Transverse colon (tissue), 4 donors: ENCODE measurements at regions not wholly inside any gene's neighbourhood (a gene's known extent, or its start where the extent isn't known, plus 50 kb on each side); places are given as distances from the start of the nearest gene placed in this dataset.

Experiments
- DNase-seq: peaks from one replicate; pipeline ENCODE4 v3.0.0-alpha.2; 2019
- H3K27ac ChIP-seq, 4 donors: fragments of 200-600 bp; sonication (generic); 2 replicates each; pipeline ENCODE4 v1.5.1; 2016 to 2018; ENCODE audit warnings: inconsistent platforms in 4 of 4
- H3K27me3 ChIP-seq: fragments of 200-600 bp; sonication (generic); 2 replicates; pipeline ENCODE4 v1.5.1; 2017; ENCODE audit warnings: inconsistent platforms
- H3K36me3 ChIP-seq, 4 donors: fragments of 200-600 bp; sonication (generic); 2 replicates each; pipeline ENCODE4 v1.5.1; 2017 to 2019; ENCODE audit warnings: inconsistent platforms in 4 of 4
- H3K4me1 ChIP-seq, 4 donors: fragments of 200-600 bp; sonication (generic); 2 replicates each; pipeline ENCODE4 v1.5.1; 2017 to 2020; ENCODE audit warnings: inconsistent platforms in 4 of 4
- H3K4me3 ChIP-seq, 4 donors: fragments of 200-600 bp; sonication (generic); 1 replicate in 1 of 4; 2 replicates in 3 of 4; pipeline versions ENCODE4 v1.5.1 to v1.6.1; 2017 to 2019; ENCODE audit warnings: inconsistent platforms in 4 of 4
- H3K9me3 ChIP-seq, 2 donors: fragments of 200-600 bp; sonication (generic); 2 replicates each; pipeline ENCODE4 v1.5.1; 2017 to 2019; ENCODE audit warnings: inconsistent platforms in 2 of 2
- CTCF ChIP-seq, 5 experiments: fragments of 200-600 bp in 3 of 5; fragments of 450-650 bp in 2 of 5; sonication (generic) in 3 of 5; IDR thresholded peaks; 1 replicate in 2 of 5; 2 replicates in 3 of 5; pipeline ENCODE4 v1.5.1; 2016 to 2017; ENCODE audit warnings: antibody characterized with exemption in 5 of 5, inconsistent platforms in 3 of 5, mild to moderate bottlenecking in 2 of 5, moderate library complexity in 1 of 5
- EP300 ChIP-seq: sonication (generic); formaldehyde crosslinking; IDR thresholded peaks from one replicate; pipeline ENCODE4 v1.6.1; 2017; ENCODE audit warnings: antibody characterized with exemption, low read depth
- POLR2A ChIP-seq: fragments of 450-650 bp; IDR thresholded peaks from one replicate; pipeline ENCODE4 v1.6.1; 2016; ENCODE audit warnings: antibody characterized with exemption, mild to moderate bottlenecking, moderate library complexity
- POLR2AphosphoS5 ChIP-seq, 3 donors: sonication (generic); formaldehyde crosslinking; IDR thresholded peaks; one replicate each; pipeline ENCODE4 v1.6.1; 2016; ENCODE audit warnings: antibody characterized with exemption in 3 of 3
- WGBS, 2 donors: methylation state at CpG; one replicate each; pipeline ENCODE4 v1.1.5; 2018; ENCODE audit warnings: low coverage in 1 of 2; 5-methylcytosine and 5-hydroxymethylcytosine counted together
- in situ Hi-C, 4 donors: fragments of 200-750 bp; cut with MboI; loops; one replicate each; pipeline versions ENCODE4 v1.15.0 to v1.15.1; 2017; ENCODE audit warnings: low sequenced_read_pairs in 3 of 4, low pct_ligation_motif_present in 1 of 4, low pct_unique_long_range_greater_than_20kb in 1 of 4
- intact Hi-C: fragments of 100-400 bp; cut with DNase I; formaldehyde crosslinking; loops from one replicate; pipeline ENCODE4 v1.15.1; 2023; ENCODE audit warnings: low total_unique reads

GRCh38 chr12:19999805-20000138 lies 368.6 kb upstream of the PDE3A start:
- in situ Hi-C loops: no loop called here
- no peak overlapping the region for H3K4me3 ChIP-seq
- H3K4me1 ChIP-seq: no peaks in the 10 kb centered on the region
- TF ChIP-seq POLR2A (no peak), CTCF (IDR thresholded peaks at IDR 0.05) (no peak), EP300 (no peak), POLR2AphosphoS5 (IDR thresholded peaks at IDR 0.05) (no peak)
- WGBS, 2 donors: 23 to 57% methylated on average over 1 of the region's 1 CpG
- DNase-seq: no peak
- no peak overlapping the region for H3K27ac ChIP-seq
- no peaks in the 10 kb centered on the region for H3K27me3 ChIP-seq
- no peaks in the 10 kb centered on the region for H3K9me3 ChIP-seq
- intact Hi-C loops: no loop called here
- no peaks in the 10 kb centered on the region for H3K36me3 ChIP-seq

DNA sequence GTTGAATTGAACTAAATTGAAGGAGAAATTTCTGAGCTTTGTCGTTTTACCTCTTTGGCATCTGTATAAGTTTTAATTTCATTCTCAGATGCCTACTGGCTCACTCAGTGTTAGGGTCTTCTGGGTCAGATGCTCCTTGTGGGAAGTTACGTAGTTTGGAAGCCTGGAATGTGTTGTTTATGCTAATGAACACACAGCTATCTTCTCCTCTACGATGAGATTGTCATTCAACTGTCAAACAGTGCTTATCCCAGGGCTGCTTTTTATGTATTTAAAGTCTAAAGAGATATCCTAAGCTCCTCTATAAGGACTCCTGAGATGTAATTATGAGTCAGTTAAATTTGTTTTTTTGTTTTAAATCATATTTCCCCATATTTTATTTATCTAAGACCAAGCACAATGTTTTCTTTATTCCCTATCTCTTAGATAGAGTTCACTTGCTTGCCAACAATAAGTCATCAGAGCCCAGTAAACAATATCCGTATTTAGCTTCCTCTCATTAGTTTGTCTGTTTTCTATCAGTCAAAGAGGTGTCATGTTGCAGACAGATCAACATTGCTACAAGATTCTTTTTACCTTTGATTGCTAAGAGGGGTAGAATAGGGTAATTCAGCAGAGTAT lies 368.0 kb upstream of the PDE3A start:
- no peak overlapping the region for H3K4me3 ChIP-seq
- in situ Hi-C loops: no loop called here
- no peaks in the 10 kb centered on the region for H3K27me3 ChIP-seq
- H3K27ac ChIP-seq: no peak overlapping the region
- DNase-seq: no peak
- H3K36me3 ChIP-seq: no peaks in the 10 kb centered on the region
- WGBS, 2 donors: 40 to 61% methylated on average over 4 of the region's 4 CpGs
- no peaks in the 10 kb centered on the region for H3K4me1 ChIP-seq
- intact Hi-C loops: no loop called here
- no peaks in the 10 kb centered on the region for H3K9me3 ChIP-seq
- TF ChIP-seq CTCF (IDR thresholded peaks at IDR 0.05): no peak
- no peak for TF ChIP-seq EP300
- TF ChIP-seq POLR2AphosphoS5 (IDR thresholded peaks at IDR 0.05): no peak
- no peak for TF ChIP-seq POLR2A

DNA sequence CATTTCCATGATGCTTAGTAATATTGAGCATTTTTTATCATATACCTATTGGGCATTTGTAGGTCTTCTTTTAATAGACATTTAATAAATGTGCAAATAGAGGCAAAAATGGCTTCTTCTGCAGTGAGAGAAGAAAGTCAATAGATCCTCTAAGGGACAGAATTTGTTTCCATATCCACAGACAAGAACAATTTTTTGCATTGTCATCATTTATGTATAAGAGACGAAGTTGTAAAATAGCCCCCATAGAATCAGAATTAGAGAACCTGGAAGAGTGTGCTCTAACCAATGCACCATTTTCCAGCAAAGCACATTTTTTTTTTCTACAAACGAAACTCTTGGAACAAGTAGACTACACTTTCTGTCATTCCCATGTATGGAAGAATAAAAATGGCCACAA lies 365.1 kb upstream of the PDE3A start:
- intact Hi-C loops: no loop called here
- in situ Hi-C loops: no loop called here
- no peaks in the 10 kb centered on the region for H3K4me1 ChIP-seq

GRCh38 chr12:20004952-20005351 lies 363.4 kb upstream of the PDE3A start:
- no peak overlapping the region for H3K4me3 ChIP-seq
- H3K27ac ChIP-seq: no peak overlapping the region
- no peaks in the 10 kb centered on the region for H3K4me1 ChIP-seq
- TF ChIP-seq POLR2A (no peak), CTCF (IDR thresholded peaks at IDR 0.05) (no peak), EP300 (no peak), POLR2AphosphoS5 (IDR thresholded peaks at IDR 0.05) (no peak)
- H3K27me3 ChIP-seq: no peaks in the 10 kb centered on the region
- WGBS, 2 donors: 52 to 83% methylated on average over 2 of the region's 2 CpGs
- intact Hi-C loops: no loop called here
- no peak for DNase-seq
- H3K36me3 ChIP-seq: no peaks in the 10 kb centered on the region
- in situ Hi-C loops: no loop called here
- H3K9me3 ChIP-seq: no peaks in the 10 kb centered on the region

More for the DNA sequence above, 365.1 kb upstream of the PDE3A start:
- WGBS, 2 donors: 83 to 89% methylated on average over 2 of the region's 2 CpGs
- no peak for DNase-seq
- Histone ChIP-seq H3K27ac (no peak overlapping the region), H3K4me3 (no peak overlapping the region), H3K36me3 (no peaks in the 10 kb centered on the region), H3K27me3 (no peaks in the 10 kb centered on the region), H3K9me3 (no peaks in the 10 kb centered on the region)
- TF ChIP-seq POLR2A (no peak), POLR2AphosphoS5 (IDR thresholded peaks at IDR 0.05) (no peak), CTCF (IDR thresholded peaks at IDR 0.05) (no peak), EP300 (no peak)
